Chondrocyte (in vitro differentiated cells): ENCODE measurements at regions not wholly inside any gene's neighbourhood (a gene's known extent, or its start where the extent isn't known, plus 50 kb on each side); places are given as distances from the start of the nearest gene placed in this dataset.

Experiments used
- DNase-seq: peaks from one replicate; pipeline ENCODE4 v3.0.0; 2021; ENCODE audit warnings: mixed read lengths, low spot score
- H3K27ac Mint-ChIP-seq: one replicate; pipeline ENCODE4 v1.8.0; 2021; ENCODE audit warnings: mild to moderate bottlenecking, moderate library complexity, mixed read lengths; ENCODE audit not compliant: unreplicated experiment
- H3K27me3 Mint-ChIP-seq: 2 replicates; pipeline ENCODE4 v1.8.0; 2021; ENCODE audit warnings: low read depth, mixed read lengths
- H3K36me3 Mint-ChIP-seq: 2 replicates; pipeline ENCODE4 v1.8.0; 2021; ENCODE audit warnings: low read depth, mixed read lengths
- H3K4me1 Mint-ChIP-seq: 2 replicates; pipeline ENCODE4 v1.8.0; 2021; ENCODE audit warnings: low read depth, mild to moderate bottlenecking, mixed read lengths
- H3K4me3 Mint-ChIP-seq: one replicate; pipeline ENCODE4 v1.8.0; 2021; ENCODE audit warnings: mild to moderate bottlenecking, moderate library complexity, mixed read lengths; ENCODE audit not compliant: unreplicated experiment
- H3K9me3 Mint-ChIP-seq: 2 replicates; pipeline ENCODE4 v1.8.0; 2021; ENCODE audit warnings: low read depth, mixed read lengths
- TF ChIP-seq, protein P1 (sequence below): fragments of 200-600 bp; sonication (generic); IDR thresholded peaks from 2 replicates; pipeline ENCODE4 v1.5.0; 2021; ENCODE audit warnings: antibody characterized with exemption, mild to moderate bottlenecking, moderate library complexity

DNA sequence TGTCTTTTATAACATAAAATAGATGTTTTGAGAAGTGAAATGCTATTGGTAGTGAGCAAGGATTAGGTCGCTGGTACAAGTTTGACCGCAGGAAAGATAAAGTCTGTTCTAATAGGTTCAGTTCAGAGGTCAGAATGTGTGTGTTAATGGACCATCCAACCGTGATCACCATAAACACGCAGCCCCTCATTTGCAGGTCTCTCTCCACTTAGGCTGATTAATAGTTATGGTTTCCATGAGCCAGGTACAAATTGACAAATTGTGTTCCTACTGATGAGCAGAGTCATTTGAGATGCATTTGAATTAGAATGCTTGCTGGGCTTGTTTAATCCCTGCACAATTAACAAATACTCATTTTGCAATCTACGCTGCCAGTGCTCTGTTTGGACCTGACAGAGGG lies 318.1 kb upstream of the GOT2 start:
- Mint-ChIP-seq H3K9me3 (no peaks in the 10 kb centered on the region), H3K4me1 (no peaks in the 10 kb centered on the region), H3K27me3 (no peaks in the 10 kb centered on the region), H3K36me3 (no peaks in the 10 kb centered on the region), H3K27ac (no peak overlapping the region), H3K4me3 (no peak overlapping the region)
- TF ChIP-seq, protein P1, sequence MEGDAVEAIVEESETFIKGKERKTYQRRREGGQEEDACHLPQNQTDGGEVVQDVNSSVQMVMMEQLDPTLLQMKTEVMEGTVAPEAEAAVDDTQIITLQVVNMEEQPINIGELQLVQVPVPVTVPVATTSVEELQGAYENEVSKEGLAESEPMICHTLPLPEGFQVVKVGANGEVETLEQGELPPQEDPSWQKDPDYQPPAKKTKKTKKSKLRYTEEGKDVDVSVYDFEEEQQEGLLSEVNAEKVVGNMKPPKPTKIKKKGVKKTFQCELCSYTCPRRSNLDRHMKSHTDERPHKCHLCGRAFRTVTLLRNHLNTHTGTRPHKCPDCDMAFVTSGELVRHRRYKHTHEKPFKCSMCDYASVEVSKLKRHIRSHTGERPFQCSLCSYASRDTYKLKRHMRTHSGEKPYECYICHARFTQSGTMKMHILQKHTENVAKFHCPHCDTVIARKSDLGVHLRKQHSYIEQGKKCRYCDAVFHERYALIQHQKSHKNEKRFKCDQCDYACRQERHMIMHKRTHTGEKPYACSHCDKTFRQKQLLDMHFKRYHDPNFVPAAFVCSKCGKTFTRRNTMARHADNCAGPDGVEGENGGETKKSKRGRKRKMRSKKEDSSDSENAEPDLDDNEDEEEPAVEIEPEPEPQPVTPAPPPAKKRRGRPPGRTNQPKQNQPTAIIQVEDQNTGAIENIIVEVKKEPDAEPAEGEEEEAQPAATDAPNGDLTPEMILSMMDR = no peak
- no peak for DNase-seq

DNA sequence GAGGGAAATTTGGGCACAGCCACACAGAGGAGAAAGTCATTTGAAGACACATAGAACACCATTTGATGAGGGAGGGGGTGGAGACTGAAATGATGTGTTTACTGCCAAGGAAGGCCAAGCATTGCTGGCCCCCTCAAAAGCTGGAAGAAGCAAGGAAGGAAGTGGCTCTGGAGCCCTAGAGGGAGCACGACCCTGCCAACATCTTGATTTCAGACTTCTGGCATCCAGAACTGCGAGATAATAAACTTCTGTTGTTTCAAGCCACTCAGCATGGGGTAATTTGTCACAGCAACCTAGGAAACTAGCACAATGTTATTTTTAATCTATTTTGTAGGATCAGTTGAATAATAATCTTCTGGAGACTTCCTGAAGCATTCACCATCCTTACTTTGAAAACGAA lies 314.8 kb upstream of the GOT2 start:
- no peak overlapping the region for H3K27ac Mint-ChIP-seq
- no peaks in the 10 kb centered on the region for H3K4me1 Mint-ChIP-seq
- H3K36me3 Mint-ChIP-seq = no peaks in the 10 kb centered on the region
- no peak overlapping the region for H3K4me3 Mint-ChIP-seq
- no peaks in the 10 kb centered on the region for H3K27me3 Mint-ChIP-seq
- TF ChIP-seq, protein P1 = no peak
- no peaks in the 10 kb centered on the region for H3K9me3 Mint-ChIP-seq
- no peak for DNase-seq

DNA sequence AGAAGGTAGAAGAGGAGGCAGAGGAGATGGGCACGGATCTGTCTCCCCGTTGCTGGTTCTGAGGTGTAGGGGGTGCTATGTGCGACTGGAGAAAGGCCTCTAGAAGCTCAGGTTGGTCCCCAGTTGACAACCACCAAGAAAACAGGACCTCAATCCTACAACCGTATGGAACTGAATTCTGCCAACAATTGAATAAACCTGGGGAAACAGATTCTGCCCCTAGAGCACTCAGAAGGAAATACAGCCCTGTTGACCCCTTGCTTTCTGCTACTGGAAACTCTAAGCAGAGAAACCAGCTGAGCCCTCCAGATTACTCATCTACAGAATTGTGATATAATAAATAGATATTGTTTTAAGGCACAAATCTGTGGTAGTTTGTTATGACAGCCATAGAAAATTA lies 313.0 kb upstream of the GOT2 start:
- Mint-ChIP-seq H3K9me3 (peaks cover 5% of the 10 kb centered on the region), H3K4me3 (no peak overlapping the region), H3K4me1 (no peaks in the 10 kb centered on the region), H3K36me3 (no peaks in the 10 kb centered on the region), H3K27ac (no peak overlapping the region), H3K27me3 (peaks cover 2% of the 10 kb centered on the region)
- TF ChIP-seq, protein P1 = peak; percentile 37
- no peak for DNase-seq

DNA sequence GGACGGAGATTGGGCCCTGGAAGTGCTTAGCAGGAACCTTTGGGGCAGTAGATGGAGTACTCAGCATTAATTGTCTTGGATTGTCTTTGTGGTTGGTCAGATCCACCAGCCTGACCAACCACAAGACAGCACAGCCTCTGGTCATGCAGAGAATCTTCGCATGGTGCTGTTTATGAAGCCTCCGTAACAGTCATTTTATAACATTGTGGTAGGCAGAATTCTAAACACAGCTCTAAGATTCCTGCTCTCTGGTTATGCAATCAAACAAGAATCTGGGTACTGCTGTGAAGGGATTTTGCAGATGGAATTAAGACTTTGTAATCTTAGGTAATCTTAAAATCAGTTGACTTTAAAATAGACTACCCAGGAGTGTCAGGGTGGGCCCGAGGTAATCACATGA lies 312.2 kb upstream of the GOT2 start:
- H3K4me1 Mint-ChIP-seq = no peaks in the 10 kb centered on the region
- peaks cover 2% of the 10 kb centered on the region for H3K27me3 Mint-ChIP-seq
- no peak overlapping the region for H3K4me3 Mint-ChIP-seq
- no peak for DNase-seq
- H3K27ac Mint-ChIP-seq = peak overlapping the region; percentile 51
- no peaks in the 10 kb centered on the region for H3K36me3 Mint-ChIP-seq
- TF ChIP-seq, protein P1 = no peak
- H3K9me3 Mint-ChIP-seq = peaks cover 5% of the 10 kb centered on the region

DNA sequence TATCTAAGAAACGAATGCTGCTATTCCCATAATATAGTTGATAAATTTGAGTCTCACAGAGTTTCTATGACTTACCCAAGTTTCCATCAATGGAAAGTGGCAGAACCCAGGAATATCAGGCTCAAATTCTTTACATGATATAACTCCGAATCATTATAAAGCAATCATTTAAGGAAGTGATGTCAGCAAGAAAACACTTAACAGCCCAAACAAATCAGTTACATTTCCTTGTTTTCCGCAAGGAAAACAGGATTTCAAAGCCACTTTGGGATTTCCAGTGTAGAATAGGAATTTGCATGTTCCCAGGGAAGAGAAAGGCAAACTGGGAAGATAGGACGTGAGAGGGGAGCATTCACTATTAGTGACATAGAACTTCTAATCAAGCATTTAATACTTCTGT lies 311.4 kb upstream of the GOT2 start:
- Mint-ChIP-seq H3K4me1 (no peaks in the 10 kb centered on the region), H3K36me3 (no peaks in the 10 kb centered on the region), H3K27me3 (peaks cover 2% of the 10 kb centered on the region), H3K9me3 (peaks cover 5% of the 10 kb centered on the region), H3K27ac (no peak overlapping the region), H3K4me3 (no peak overlapping the region)
- no peak for DNase-seq
- TF ChIP-seq, protein P1 = no peak
